HG03378 (cell line): ENCODE measurements at regions not wholly inside any gene's neighbourhood (a gene's known extent, or its start where the extent isn't known, plus 50 kb on each side); places are given as distances from the start of the nearest gene placed in this dataset.

ENCODE experiments used
- ATAC-seq: cut with Tn5 transposase; IDR thresholded peaks from one replicate; pipeline ENCODE4 v1.9.1; 2021; ENCODE audit warnings: mild to moderate bottlenecking, moderate library complexity; ENCODE audit not compliant: unreplicated experiment

- ATAC-seq, result no peak
These were observed 189.3 kb downstream of the KLF5 start for GRCh38 chr13:73248154-73248553.

DNA sequence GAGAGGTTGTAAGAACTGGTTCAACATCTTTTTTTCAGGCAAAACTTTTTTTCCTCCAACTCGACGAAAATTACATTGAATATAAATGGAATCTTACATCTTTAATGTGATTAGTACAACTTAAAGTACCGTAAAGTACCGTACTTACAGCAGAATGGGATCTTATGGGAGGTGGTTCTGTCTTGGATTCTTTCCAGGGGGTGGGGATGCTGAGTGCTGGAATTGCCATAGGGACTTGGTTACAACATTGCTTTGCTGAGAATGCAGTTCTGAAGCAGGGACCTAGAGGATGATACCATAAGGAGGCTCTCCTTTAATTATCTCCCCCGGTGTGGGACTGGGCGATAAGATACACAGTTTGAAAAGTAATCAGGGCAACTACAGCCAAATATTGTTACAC, 186.4 kb downstream of the KLF5 start:
- ATAC-seq, result no peak

- ATAC-seq, result no peak
These were observed 185.7 kb downstream of the KLF5 start for GRCh38 chr13:73244467-73244866.

- no peak for ATAC-seq
These were observed 183.8 kb downstream of the KLF5 start for GRCh38 chr13:73242515-73243015.

GRCh38 chr13:73240193-73240592, 181.4 kb downstream of the KLF5 start:
- no peak for ATAC-seq

DNA sequence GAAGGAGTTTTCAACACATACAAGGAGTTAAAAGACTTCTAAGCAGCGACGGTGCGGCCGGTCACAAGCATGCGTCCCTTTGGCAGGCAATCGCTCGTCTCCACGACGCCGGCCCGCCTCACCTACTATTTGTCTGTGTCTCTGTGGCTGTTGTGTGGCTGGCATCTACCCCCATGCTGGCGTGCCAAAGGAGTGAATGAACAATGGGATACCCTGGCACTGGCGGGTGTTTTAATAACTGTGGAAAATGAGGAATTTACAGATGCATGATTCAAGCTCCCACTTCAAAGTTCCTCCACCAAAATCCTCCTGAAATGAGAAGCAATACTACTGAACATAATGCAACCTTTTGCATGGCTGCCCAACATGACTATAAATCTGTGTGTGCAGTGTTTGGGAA, 176.6 kb downstream of the KLF5 start:
- ATAC-seq, result no peak

DNA sequence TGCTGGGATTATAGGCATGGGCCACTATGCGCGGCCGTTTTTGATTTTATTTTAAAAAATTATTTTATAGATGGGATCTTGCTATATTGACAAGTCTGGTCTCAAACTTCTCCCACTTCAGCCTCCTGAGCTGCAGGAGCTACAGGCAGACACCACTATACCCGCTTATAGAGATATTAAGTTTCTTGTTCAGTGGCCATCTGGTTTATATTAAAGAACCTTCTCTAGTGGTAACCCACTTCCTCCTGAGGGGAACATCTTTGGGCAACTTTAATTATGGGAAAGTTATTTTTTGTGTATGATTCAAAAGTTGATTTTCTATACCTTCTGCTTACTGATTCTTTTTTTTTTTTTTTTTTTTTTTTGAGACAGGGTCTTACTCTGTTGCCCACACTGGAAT, 172.7 kb downstream of the KLF5 start:
- ATAC-seq, result no peak

- no peak for ATAC-seq
These were observed 171.9 kb downstream of the KLF5 start for GRCh38 chr13:73230716-73231115.

GRCh38 chr13:73228546-73228945, 169.7 kb downstream of the KLF5 start:
- ATAC-seq, result no peak

DNA sequence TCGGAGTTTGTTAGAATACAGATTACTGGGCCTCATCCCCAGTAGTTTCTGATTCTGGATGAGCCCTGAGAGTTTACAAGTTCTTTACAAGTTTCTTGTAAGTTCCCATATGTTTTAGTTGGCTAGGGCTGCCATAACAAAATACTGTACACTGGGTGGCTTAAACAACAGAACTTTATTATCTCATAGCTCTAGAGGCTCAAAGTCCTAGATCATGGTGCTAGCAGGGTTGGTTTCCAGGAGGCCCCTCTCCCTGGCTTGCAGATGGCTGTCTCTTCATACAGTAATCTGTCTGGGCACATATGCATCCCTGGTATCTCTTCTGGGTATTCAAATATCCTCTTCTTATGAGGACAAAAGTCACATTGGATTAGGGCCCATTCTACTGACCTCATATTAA, 167.2 kb downstream of the KLF5 start:
- ATAC-seq, result no peak

DNA sequence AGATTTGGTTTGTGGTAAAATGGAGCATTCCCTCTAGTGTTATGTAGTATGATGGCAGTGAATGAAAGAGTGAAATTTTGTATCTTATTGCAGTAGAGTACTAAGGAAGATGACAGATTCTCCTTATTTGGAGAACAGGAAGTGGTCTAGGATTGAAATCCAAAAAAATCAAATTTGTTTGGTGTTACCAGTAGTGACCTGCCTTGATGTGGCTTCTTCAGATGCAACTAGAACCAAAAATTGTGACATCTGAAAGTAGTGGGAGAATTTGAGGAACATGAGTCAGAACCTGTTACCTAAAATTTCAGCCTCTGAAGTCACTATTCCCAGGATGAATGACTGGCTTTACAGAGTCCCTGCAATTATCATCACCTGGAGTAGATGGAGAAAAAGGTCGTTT, 165.9 kb downstream of the KLF5 start:
- no peak for ATAC-seq

GRCh38 chr13:73223372-73223781, 164.6 kb downstream of the KLF5 start:
- peak; percentile 70 for ATAC-seq

DNA sequence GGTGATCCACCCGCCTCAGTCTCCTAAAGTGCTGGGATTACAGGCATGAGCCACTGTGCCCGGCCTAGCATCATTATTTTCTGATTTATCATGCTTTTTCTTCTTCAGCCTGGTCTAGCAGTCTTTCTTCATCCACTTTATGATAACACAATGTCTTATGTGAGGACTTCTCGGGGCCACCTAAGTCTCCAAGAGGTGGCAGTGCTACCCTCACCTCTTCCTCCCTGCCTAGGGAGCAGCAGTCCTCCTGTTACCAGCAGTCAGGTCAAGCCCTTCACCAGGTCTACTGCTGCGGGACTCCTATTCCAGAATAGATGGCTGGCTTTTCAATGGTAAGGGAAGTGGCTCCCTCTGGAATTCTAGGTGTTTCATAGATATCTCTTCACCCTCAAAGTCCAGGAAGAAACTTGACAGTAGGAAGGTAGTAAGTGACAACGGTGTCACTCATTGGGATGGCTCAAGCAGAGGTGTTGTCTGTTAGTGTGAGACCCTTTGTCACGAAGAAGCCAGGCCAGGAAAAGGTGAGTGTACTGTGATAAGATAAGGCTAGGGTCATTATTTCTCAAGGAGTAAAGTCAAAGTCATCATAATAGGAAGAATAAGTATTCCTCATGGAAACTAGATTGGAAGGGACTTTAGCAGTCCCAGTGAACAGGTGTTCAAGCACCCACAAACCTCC, 164.0 kb downstream of the KLF5 start:
- ATAC-seq, result no peak

GRCh38 chr13:73220966-73221720, 162.3 kb downstream of the KLF5 start:
- no peak for ATAC-seq

- ATAC-seq, result no peak
These were observed 159.4 kb downstream of the KLF5 start for GRCh38 chr13:73218181-73218580.

DNA sequence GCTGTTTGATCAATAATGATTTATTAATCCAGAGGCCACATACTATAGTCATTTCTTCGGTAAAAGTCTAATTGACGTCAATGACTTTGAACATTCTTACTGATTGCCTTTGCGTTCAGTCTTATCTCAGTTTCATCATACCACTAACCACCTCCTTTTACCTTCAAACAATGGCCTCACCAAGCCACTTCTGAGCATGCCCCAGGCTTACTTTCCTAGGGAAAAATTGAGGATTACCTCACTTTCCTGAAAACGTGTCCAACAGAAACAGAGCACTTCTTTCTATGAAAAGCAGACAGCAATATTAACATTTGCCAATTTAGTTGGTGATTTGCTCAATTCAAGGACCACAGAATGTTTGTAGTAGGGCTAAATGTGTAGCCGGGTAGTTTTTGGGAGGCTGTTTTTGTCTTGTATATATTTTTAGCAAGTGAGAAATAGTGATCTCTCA, 157.6 kb downstream of the KLF5 start:
- no peak for ATAC-seq

DNA sequence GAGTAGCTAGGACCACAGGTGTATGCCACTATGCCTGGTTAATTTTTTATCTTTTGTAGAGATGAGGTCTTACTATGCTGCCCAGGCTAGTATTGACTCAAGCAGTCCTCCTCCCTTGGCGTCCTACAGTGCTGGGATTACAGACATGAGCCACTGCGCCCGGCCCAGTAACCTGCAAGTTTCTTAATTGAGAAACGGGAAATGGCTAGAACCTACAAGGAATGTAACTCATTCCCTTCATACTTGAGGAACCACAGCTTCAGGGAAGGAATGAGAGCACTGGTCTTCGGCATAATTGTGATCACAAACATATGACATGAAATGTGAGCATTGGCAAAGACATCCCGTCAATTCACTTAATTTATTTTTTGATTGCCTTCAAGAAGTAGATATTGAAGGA, 157.0 kb downstream of the KLF5 start:
- no peak for ATAC-seq

- no peak for ATAC-seq
These were observed 153.7 kb downstream of the KLF5 start for GRCh38 chr13:73212482-73212881.

GRCh38 chr13:73210218-73210883, 151.5 kb downstream of the KLF5 start:
- ATAC-seq, result no peak

DNA sequence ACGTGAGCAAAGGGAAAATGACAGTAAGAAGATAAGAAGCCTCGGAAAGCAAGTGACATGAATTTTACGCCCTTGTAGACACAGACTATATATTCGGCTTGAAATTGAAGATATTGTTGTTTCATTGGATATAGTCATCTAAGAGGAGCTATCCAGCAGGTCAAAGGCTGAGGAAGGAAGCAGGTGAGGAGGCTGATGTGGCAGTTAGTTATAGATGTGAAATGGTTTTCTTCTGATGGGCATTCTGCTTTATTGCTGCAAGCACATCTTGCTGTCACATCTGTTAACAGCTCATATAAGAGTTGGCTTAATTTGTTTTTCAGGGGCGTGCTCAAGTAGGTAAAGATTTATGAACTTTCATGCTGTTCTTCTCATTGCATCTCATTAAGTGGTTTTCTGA, 146.1 kb downstream of the KLF5 start:
- no peak for ATAC-seq

DNA sequence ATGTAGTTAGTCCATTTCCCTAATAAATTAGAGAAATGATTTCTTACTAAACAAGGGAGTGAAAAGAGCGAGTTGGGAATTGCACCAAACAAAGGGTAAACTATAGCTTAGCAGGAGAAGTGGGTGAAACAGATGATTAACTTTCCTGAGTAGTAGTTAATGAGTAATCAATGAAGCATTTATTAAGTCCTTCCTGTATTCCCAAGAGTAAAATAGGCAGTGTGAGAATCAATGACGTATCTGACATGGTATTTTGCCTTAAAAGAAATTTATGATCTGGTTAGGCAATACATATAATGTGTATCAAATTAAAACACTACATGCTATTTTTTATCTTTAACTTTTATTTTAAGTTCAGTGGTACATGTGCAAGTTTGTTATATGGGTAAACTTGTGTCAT, 142.8 kb downstream of the KLF5 start:
- no peak for ATAC-seq

- ATAC-seq, result no peak
These were observed 140.2 kb downstream of the KLF5 start for GRCh38 chr13:73198991-73199411.
